WTC11 (cell line): ENCODE measurements at regions not wholly inside any gene's neighbourhood (a gene's known extent, or its start where the extent isn't known, plus 50 kb on each side); places are given as distances from the start of the nearest gene placed in this dataset.
"Not testable (repeated sequence)": the region's sequence is repeated elsewhere in the genome, so short reads cannot be mapped to it uniquely, and the experiment has no call there.

Experiments used
- ATAC-seq: fragments of 200-7000 bp; cut with Tn5 transposase; 2 replicates; pipeline ENCODE4 v1.10.0; 2021; ENCODE audit warnings: mild to moderate bottlenecking, moderate library complexity
- CTCF ChIA-PET: fragments of 300-600 bp; sonication (Branson Sonifier 250); formaldehyde crosslinking; loops from one replicate; lab custom pipeline; 2021; ENCODE audit warnings: antibody characterized with exemption; lab: Charles Lee
- POLR2A ChIA-PET: fragments of 350-600 bp; sonication (Branson Sonifier 250); formaldehyde crosslinking; loops from one replicate; lab custom pipeline; 2021; ENCODE audit warnings: antibody characterized with exemption; lab: Charles Lee
- DNase-seq: peaks from one replicate; pipeline ENCODE4 v3.0.0; 2021; ENCODE audit warnings: low spot score
- H3K27ac Mint-ChIP-seq: 2 replicates; pipeline ENCODE4 v1.8.0; 2021; ENCODE audit warnings: mixed read lengths
- H3K27me3 Mint-ChIP-seq: 2 replicates; pipeline ENCODE4 v1.8.0; 2021; ENCODE audit warnings: low read depth, mild to moderate bottlenecking, moderate library complexity, mixed read lengths
- H3K36me3 Mint-ChIP-seq: 2 replicates; pipeline ENCODE4 v1.8.0; 2021; ENCODE audit warnings: mixed read lengths
- H3K4me1 Mint-ChIP-seq: 2 replicates; pipeline ENCODE4 v1.8.0; 2022; ENCODE audit warnings: mixed read lengths
- H3K4me3 Mint-ChIP-seq: 2 replicates; pipeline ENCODE4 v1.8.0; 2021; ENCODE audit warnings: mild to moderate bottlenecking, moderate library complexity, mixed read lengths
- H3K9me3 Mint-ChIP-seq: 2 replicates; pipeline ENCODE4 v1.8.0; 2021; ENCODE audit warnings: mixed read lengths

DNA sequence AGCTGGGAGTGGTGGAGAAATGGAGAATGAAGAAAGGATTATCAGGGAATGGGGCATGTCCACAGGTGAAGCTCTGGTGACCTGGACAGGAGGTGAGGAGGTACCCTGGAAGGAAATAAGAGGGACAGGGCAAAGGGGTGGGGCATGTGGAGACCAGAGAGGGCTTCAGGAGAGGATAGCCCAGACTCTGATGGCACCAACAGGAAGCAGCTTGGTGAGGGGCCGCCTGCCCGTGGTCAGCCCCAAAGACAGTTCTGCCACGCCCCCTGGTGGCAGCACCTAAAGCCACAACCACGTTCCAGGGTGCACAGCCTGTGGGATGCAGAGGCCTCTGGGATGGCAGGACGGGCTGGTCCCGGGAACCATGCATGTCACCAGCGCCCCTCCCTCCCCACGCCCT is 5406.9 kb upstream of the TPTE start:
- H3K27ac Mint-ChIP-seq, POLR2A ChIA-PET: not testable (repeated sequence)
- peak; percentile 69 for ATAC-seq

DNA sequence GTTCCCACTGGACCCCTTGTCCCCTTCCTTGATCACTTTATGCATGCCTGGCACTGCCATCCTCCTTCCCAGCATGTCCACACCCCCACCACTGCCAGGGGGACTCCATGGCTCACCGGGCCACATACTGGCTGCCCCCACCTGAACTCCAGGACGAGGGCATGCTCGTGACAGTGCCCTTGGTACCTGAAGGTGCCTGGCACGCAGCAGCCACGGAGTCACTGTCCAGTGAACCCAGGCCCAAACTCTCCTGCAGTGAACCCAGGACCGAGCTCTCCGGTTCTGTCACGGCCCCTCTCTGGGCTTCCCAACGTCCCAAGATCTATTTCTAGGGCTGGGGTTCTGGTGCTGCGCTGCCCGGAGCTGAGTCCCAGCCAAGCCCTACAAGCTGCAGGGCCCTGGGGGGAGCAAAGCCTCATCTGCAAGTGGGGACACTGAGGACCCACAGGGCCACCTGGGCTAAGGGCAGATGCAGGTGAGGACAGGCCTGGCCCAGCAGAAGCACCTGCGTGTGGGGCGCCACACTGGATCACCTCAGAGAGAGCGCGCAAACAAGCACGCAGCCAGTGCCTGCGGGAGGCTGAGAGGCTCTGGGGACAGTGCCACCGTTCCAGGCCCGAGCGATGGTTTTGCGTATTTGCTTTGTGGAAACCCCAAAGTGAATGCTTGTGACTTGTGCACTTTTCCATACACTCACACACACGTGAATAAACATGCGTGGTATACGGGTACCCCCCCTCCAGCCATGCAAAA is 5406.3 kb upstream of the TPTE start:
- H3K4me1 Mint-ChIP-seq, DNase-seq, H3K4me3 Mint-ChIP-seq, ATAC-seq, H3K36me3 Mint-ChIP-seq, CTCF ChIA-PET, POLR2A ChIA-PET, H3K27ac Mint-ChIP-seq, H3K27me3 Mint-ChIP-seq, H3K9me3 Mint-ChIP-seq: not testable (repeated sequence)

More for the DNA sequence above, 5406.9 kb upstream of the TPTE start:
- H3K9me3 Mint-ChIP-seq, H3K36me3 Mint-ChIP-seq, CTCF ChIA-PET, DNase-seq, H3K27me3 Mint-ChIP-seq, H3K4me1 Mint-ChIP-seq, H3K4me3 Mint-ChIP-seq: not testable (repeated sequence)

DNA sequence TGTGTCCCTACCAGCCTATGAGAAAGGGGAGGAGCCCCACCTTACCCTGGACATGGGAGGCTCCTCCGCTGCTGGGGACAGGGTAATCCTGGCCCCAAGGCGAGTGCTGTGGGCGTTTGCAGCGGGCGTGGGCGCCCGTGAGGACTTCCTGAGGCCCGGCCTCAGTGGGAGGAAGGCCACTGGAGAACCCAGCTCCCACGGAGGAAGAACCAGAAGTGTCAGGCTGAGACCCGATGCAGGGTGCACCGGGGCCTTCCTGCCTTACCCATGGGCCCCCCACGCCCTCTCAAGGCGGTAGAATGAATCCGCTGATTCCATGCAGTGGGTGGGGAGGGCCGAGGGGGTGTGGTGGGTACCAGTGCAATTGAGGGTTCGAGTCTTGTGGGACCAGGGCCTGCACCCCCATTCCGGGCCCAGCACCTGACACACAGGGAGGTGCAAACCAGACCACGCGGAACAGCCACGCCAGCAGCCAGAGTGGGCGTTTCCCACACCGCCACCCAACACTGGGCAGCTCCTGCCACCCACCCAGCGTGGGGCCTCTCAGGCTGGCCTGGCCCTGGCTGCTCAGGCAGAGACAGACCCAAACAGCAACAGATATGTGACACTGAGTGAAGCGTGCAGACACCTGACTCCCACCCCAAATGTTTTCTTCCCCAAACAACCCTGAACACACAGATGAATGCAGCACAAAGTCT is 5405.6 kb upstream of the TPTE start:
- H3K4me3 Mint-ChIP-seq, H3K27me3 Mint-ChIP-seq, H3K27ac Mint-ChIP-seq, DNase-seq, H3K36me3 Mint-ChIP-seq, H3K9me3 Mint-ChIP-seq, CTCF ChIA-PET, ATAC-seq, POLR2A ChIA-PET, H3K4me1 Mint-ChIP-seq: not testable (repeated sequence)

DNA sequence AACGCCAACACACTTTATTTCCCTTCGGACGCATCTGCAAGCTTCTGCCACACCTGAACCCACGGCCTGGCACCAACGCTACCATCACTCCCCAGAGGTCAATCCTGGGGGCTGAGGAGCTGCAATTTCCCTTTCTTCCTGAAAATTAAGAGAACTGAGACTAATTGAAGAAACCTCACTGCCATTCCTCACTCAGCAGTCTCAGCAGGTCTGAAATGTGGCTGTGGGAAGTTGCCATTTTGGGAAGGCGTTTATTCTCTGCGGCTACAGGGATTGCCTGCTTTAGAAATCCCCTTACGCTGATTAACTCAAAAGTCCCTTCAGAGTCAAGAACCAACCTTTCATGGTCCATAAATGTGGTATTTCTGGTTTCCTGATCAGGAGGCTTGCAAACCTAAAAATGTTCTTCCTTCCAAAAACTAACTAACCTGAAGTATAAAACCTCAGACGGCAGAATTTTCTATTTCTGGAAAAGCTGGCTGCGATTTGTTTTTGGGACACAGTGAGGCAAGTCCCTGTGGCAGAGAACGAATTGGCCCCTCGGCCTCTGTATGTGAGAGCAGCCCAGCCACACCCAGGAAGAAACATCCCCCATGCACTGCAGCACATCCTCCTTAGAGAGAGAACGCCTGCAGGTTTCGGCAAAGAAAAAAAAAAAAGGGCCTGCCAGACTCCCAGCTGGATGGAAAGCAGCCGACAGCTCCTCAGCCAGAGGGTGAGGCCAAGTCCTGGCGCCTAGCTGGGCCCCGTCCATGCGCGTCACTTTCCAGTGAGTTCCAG is 5404.8 kb upstream of the TPTE start:
- H3K27me3 Mint-ChIP-seq, H3K4me3 Mint-ChIP-seq, H3K27ac Mint-ChIP-seq, DNase-seq, H3K36me3 Mint-ChIP-seq, CTCF ChIA-PET, ATAC-seq, POLR2A ChIA-PET, H3K9me3 Mint-ChIP-seq, H3K4me1 Mint-ChIP-seq: not testable (repeated sequence)

DNA sequence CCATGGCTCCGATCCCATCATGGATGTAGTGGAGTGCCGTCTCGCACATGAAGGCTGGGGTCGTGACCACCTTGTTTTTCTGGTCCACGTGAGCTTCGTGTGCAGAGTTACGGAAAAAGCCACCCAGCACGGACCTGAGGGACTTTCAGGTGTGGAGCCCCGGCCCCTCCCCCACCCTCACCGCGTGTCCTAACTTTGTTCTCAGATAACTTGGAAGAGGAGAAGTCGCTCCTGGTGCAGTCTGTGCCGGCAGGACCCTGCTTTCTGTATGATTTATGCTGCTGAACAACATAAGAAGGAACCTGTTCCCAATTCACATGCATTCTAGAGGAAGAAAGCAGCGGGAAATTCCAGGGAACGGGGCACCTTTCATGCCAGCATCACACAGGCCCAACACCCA is 5404.2 kb upstream of the TPTE start:
- H3K27ac Mint-ChIP-seq, H3K36me3 Mint-ChIP-seq, H3K4me3 Mint-ChIP-seq, DNase-seq, CTCF ChIA-PET, H3K9me3 Mint-ChIP-seq, H3K4me1 Mint-ChIP-seq, POLR2A ChIA-PET, ATAC-seq, H3K27me3 Mint-ChIP-seq: not testable (repeated sequence)

DNA sequence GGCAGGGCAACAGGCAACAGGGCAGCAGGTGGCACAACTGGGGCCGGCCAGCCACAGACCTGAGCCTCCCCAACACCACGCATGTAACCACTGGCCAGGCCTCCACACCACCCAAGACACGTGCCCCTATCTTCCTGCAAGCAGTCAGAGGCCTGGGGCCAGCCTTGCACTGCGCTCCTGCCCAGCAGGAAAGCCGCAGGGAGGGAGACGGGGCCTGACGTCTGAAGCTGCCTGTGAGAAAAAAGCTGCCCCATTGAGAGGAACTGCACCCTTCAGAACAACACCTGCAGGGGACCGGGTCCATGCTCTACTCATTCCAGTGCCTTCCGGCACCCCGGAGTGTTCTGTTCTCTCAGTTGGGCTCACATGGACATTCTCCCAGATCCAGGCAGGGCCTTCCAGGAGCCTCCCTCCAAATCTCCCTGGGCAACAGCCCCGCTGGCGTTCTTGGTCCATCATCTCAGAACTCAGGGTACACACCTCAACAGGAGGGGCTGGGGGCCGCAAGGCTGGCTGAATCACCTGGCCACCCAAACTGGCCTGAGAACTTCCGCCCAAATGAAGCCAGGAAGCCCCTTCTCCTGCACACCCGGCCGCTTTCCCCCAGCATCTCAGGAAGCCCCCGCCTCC is 5403.6 kb upstream of the TPTE start:
- CTCF ChIA-PET, H3K4me3 Mint-ChIP-seq, H3K36me3 Mint-ChIP-seq, H3K4me1 Mint-ChIP-seq, H3K27ac Mint-ChIP-seq, DNase-seq, H3K9me3 Mint-ChIP-seq, H3K27me3 Mint-ChIP-seq, ATAC-seq, POLR2A ChIA-PET: not testable (repeated sequence)

DNA sequence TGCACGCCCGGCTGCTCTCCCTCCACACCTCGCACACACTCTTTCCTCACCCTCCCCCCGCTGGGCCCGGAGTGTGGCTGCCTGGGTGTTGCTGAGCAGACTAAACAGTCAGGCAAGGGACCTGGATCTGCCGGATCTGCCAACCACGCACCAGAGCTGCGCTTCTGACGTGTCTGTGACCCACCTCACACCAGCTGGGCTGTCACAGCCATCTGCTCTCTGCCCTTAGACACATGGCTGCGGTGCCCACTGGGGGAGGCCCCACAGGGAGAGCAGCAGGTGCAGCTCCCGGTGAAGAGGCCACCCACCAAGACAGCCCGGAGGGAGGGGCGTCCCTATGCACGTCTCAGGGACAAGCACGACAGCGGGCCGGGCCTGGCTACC is 5403.1 kb upstream of the TPTE start:
- ATAC-seq, H3K9me3 Mint-ChIP-seq, H3K4me3 Mint-ChIP-seq, H3K36me3 Mint-ChIP-seq, DNase-seq, POLR2A ChIA-PET, H3K27me3 Mint-ChIP-seq, H3K4me1 Mint-ChIP-seq, H3K27ac Mint-ChIP-seq, CTCF ChIA-PET: not testable (repeated sequence)

DNA sequence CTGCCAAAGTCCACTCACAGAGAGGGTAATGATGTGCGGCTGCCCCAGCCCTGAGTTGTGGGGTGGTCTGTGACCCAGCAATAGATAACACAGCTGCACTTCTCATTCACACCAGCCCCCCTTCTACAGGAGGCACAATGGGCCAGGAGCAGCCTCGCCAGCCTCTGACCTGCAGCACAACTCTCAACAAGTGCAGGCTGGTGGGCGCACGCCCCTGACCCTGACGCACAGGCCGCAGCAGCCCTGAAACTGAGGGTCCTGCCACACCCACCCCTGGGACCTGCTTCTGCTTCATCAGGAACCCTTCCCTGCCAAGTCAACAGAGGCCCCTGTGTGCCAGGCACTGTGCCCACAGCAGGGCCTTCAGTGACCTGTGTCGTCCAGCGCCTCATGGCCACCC is 5402.2 kb upstream of the TPTE start:
- H3K36me3 Mint-ChIP-seq, H3K9me3 Mint-ChIP-seq, H3K27ac Mint-ChIP-seq, H3K4me3 Mint-ChIP-seq, CTCF ChIA-PET, DNase-seq, ATAC-seq, H3K4me1 Mint-ChIP-seq, POLR2A ChIA-PET, H3K27me3 Mint-ChIP-seq: not testable (repeated sequence)

DNA sequence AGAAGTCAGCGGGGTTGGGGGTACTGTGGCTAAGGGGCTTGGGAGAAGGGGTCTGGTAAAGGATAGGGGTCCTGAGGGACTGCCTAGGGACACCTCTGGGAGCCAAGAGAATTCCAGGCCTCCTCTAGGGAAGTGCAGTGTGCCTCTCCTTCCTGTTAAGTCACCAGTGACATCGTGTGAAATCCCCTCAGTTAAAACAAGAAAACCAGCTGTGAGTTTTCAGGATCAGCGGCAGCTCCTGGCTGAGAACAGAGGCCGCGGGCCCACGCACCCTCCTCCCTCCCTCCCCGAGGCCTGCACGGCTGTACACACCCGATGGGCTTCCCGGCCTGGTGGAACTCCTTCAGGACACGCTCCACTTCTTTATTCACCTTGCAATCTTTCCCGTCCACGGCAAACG is 5400.0 kb upstream of the TPTE start:
- H3K4me1 Mint-ChIP-seq, ATAC-seq, H3K4me3 Mint-ChIP-seq, POLR2A ChIA-PET, H3K27me3 Mint-ChIP-seq, H3K27ac Mint-ChIP-seq, H3K9me3 Mint-ChIP-seq, DNase-seq, CTCF ChIA-PET, H3K36me3 Mint-ChIP-seq: not testable (repeated sequence)

DNA sequence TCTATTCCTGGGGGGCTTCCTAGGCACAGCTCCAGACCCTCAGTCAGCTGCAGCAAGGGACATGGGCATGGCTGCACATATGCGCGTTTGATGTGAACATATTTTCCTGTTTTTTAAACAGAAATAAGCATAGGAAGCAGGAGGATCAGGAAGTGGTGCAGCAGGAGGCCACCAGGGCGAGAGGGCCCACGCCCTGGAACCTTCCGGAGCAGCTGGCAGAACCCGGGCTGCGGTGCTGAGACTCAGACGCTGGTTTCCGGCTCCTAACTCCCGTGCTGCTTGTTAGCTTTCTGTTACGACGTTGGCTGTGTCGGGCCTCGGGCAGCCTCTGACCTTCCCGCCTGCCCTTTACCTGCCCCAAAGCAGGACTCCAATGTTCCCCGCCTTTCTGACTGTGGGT is 5399.5 kb upstream of the TPTE start:
- H3K27me3 Mint-ChIP-seq, H3K4me3 Mint-ChIP-seq, H3K27ac Mint-ChIP-seq, POLR2A ChIA-PET, H3K36me3 Mint-ChIP-seq, ATAC-seq, H3K9me3 Mint-ChIP-seq, CTCF ChIA-PET, DNase-seq, H3K4me1 Mint-ChIP-seq: not testable (repeated sequence)

DNA sequence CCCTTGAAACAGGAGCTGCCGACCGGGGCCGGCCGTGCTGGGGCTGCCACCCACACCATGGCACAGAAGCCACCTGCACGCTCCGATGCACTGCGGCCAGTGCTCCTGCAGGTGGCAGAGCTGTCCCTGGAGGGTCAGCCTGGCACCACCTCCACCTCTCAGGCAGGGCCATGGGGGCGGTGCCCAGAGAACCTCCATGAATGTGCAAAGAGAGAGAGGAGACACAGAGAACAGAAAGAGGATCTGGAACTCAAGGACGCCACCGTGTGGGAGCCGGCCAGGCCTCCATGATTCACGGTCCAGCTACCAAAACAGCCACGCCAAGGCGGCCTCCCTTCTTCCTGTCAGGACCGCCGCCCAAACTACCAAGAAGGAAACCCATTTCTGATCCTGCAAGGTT is 5397.7 kb upstream of the TPTE start:
- H3K4me1 Mint-ChIP-seq, H3K4me3 Mint-ChIP-seq, CTCF ChIA-PET, H3K9me3 Mint-ChIP-seq, H3K27me3 Mint-ChIP-seq, POLR2A ChIA-PET, H3K27ac Mint-ChIP-seq, H3K36me3 Mint-ChIP-seq: not testable (repeated sequence)
- peak; percentile 79 for DNase-seq
- peak; percentile 70 for ATAC-seq
